ENCODE measurements at regions not wholly inside any gene's neighbourhood (a gene's known extent, or its start where the extent isn't known, plus 50 kb on each side); places are given as distances from the start of the nearest gene placed in this dataset.

DNA sequence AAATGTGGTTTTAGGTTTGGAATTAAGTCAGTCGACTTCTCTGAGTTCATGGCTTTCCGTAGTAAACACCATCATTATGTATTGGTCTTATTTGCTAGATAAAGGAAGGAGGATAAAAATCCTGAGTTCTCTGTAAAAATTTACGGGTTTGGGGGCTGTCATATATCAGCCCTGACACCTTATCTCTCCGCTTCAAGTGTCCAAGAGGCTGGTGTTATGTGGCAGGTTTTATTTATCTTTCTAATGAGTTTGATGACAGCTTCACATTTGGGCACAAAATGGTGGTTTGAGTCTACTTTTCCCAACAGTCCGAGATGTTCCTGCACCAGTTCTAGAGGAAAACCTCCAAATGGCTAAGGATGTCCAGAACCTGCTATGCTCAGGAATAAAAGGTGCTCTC is 67.3 kb upstream of the VSTM5 start:
- TF ChIP-seq POLR2A (IDR thresholded peaks at IDR 0.05): no peak
- TF ChIP-seq, protein P1, sequence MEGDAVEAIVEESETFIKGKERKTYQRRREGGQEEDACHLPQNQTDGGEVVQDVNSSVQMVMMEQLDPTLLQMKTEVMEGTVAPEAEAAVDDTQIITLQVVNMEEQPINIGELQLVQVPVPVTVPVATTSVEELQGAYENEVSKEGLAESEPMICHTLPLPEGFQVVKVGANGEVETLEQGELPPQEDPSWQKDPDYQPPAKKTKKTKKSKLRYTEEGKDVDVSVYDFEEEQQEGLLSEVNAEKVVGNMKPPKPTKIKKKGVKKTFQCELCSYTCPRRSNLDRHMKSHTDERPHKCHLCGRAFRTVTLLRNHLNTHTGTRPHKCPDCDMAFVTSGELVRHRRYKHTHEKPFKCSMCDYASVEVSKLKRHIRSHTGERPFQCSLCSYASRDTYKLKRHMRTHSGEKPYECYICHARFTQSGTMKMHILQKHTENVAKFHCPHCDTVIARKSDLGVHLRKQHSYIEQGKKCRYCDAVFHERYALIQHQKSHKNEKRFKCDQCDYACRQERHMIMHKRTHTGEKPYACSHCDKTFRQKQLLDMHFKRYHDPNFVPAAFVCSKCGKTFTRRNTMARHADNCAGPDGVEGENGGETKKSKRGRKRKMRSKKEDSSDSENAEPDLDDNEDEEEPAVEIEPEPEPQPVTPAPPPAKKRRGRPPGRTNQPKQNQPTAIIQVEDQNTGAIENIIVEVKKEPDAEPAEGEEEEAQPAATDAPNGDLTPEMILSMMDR (IDR thresholded peaks at IDR 0.05): no peak

All from heart left ventricle (tissue), 13 donors.